ENCODE measurements at regions not wholly inside any gene's neighbourhood (a gene's known extent, or its start where the extent isn't known, plus 50 kb on each side); places are given as distances from the start of the nearest gene placed in this dataset.
"Not testable (repeated sequence)": the region's sequence is repeated elsewhere in the genome, so short reads cannot be mapped to it uniquely, and the experiment has no call there.

DNA sequence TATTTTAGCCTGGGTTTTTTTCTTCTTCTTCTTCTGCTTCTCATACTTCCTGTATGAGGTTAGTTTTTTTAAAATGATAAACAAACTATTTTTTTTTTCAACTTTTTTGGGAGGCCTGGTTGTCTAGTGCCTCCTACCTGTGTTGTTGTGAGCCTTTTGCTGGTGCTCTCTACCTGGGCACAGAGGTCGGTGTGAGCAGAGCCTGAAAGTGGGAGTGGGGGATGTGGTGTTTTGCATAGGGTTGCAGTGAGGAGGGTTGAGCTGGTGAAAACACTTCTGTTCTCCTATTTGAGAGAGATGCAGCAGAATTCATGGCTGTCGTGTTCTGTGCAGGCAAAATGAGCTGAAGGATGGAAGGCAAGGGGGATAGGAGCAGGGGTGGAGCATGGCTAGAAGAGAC lies 232.7 kb upstream of the PLGLB2 start:
- not testable (repeated sequence) for DNase-seq (ENCODE audit: low spot score)

DNA sequence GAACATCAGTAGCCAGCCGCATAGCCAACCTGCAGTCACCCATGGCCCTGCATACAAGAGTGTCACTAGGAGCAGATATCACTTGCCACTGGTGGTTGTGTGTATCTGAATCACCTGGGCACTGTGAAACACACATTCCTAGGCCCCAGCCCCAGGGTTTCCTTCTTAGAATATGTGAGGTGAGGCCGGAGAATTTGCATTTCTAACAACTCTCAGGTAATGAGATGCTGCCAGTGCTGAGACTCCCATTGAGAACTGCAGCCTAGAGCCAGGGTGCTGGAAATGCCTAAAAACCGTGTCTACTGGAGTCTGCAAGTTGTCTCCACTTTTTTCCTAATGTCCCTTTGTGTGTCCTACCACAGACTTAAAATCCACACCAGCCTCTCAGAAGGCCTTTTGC lies 232.0 kb upstream of the PLGLB2 start:
- DNase-seq (ENCODE audit: low spot score): not testable (repeated sequence)

DNA sequence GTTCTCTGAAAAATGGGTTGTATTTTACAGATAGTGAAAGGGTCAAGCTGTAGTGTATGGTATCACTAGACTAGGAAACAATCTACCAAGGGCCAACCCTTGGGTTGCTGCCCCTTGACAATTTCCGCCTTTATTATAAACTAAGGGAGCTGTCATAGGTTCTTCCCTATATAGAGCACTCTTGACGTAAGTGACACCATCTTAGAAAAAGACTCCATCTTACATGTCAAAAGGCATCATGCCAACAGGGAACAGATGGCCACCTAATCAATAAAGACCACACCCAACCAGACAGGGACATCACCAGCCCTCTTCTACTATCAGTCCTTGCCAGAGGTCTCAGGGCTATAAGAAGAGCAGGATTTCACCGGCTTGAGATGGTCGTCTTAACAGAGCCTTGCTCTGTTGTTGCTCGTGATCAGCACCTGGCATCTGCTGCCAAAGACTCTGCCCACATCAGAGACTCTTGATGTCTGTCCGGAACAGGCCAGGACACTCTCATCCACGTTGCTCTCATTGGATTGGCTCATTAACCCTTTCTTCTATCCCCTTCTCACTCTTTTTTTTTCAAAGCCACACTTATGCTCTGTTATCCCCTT lies 231.4 kb upstream of the PLGLB2 start:
- DNase-seq (ENCODE audit: low spot score): not testable (repeated sequence)

DNA sequence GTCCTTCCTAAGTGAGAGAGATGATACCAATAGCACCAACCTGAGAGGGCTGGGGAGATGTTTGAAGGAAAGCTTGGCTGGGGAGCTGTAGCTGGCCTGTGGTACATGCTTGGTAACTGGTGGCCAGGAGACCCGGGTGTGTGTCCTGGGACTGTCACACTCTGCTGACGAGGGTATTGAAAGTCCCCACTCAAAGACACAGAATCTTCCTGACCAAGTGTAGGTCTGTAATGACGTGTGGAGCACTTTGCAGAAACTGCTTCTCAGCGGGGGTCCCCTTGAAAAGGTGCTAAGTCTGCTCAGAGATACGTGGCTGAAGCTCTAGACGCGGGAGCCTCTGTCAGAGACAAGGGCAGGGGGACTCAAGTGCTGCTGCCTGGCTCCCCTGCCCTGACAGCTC lies 230.4 kb upstream of the PLGLB2 start:
- DNase-seq (ENCODE audit: low spot score): not testable (repeated sequence)

DNA sequence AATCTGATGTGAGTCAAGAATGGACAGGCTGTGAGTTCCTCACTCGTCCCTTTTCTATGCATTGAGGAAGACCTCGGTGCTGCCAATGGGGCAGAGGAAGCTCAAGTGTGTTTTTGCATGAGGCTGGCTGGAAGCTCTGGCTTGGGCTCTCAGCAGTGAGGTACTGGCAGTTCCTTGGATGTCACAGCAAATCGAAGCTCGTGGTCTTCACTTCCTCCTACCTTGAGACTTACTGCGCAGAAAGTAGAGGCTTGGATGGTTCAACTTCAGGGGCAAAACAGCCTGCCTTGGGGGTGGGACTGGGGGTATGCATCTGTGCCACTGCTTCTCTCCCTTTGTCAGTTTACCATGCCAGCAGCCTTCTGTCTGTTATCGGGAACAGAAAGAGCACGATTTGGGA lies 229.8 kb upstream of the PLGLB2 start:
- not testable (repeated sequence) for DNase-seq (ENCODE audit: low spot score)

DNA sequence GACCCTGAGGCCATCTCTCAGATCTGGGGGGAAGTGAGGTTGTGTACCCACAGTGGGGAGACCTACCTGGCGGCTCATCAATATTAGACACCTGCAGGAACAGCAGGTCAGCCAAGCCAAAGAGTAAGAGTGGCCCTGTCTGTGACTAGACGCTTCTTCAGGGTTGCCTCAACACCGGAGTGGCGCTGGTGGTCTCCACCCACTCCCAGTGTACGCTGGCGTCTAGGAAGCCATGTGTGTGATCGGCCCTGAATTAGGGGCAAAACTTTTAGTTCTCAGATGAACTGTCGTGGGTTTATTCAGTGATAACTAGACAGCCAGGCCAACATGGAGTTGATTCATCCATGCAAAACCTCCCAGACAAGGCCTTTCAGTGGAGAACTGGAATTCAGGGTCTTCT lies 229.3 kb upstream of the PLGLB2 start:
- not testable (repeated sequence) for DNase-seq (ENCODE audit: low spot score)

DNA sequence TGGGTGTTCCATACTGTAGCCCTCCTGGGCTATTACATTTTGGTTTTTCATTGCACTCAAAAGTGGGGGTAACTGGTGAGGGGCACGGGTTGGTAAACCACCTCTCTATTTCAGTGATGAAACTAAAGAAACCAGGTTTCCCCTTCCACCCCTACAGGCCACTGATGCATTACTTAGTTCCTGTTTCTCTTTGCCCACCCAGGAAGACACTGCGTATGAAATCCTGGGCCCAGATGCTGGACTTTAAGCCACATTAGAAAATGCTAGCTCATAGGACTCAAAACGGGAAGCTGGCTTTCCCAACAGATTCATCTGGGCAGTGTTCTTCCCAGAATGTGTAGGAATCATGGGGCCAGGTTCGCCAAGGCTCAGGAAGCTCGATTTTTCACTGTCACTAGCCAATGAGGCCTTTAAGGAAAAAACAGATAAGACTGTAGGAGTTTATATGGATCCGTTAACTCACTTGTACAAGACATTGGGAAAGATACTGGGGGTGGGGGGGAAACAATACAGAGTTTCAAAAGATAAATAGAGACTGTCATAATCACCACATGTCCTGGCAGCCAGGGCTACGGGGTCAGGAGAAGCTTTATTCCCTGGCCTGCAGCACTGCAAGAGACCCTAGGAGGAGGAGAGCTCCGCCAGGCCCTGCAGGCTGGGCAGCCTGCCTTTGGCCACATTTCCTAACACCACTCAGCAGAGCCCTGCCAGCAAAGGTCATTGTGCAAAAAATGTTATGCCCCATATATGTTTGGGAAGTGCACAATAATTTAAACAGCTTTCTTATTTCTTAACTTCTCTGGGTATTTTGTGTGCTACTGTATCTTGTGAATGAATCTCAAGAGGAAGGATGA lies 228.5 kb upstream of the PLGLB2 start:
- not testable (repeated sequence) for DNase-seq (ENCODE audit: low spot score)

DNA sequence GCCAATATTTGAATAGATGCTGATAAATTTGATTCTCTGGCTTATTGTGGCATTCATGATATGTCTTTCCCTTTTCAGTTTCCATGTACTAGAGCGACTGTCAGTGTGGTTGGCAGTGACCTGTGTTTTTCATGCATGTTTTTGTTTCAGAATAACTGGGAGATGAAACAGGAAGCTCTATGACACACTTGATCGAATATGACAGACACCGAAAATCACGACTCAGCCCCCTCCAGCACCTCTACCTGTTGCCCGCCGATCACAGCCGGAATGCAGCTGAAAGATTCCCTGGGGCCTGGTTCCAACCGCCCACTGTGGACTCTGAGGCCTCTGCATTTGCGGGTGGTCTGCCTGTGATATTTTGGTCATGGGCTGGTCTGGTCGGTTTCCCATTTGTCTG lies 226.8 kb upstream of the PLGLB2 start:
- DNase-seq (ENCODE audit: low spot score): not testable (repeated sequence)

DNA sequence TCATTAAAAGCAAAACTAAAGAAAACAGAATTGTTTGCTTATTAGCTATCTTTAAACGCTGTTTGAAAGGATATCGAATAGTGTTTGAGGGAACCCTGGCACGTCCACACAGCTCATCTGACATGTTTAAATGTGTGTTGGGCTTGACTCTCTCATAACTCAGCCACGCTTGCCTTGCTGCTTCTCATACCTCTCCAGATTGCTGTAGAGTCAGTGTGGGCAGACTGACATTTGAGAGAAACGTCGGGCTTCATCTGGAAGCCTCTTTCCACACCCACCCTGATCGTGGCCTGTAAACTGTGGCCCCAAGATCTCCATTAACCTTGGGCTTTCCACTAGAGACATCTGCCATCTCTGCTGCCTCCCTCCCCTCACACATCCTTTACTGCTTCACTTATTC lies 226.4 kb upstream of the PLGLB2 start:
- not testable (repeated sequence) for DNase-seq (ENCODE audit: low spot score)

DNA sequence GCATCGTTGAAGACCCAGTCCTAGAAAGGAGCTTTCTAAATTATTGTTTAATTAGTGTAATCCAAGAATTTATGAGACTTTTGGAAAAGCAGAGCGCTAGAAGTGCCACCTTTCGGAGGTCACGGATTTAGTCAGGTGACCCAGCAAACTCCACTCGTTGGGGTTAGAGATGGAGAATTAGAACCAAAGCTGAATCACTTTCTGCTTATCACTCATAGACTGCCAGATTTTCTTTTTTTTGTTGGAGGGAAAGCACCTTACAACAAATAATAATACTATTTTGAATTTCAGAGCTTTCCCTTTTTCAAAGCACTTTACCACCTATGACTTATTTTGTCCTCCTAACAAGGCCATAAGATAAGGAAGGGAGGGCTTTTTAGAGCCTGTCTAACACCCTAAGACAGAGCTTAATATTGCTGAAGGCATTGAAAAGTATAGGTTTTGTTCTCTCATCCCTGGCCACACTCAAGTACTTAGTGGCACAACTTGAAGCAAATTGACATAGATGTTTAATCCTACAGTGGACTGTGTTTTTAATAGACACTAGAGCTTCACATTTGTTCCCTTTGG lies 223.2 kb upstream of the PLGLB2 start:
- not testable (repeated sequence) for DNase-seq (ENCODE audit: low spot score)

DNA sequence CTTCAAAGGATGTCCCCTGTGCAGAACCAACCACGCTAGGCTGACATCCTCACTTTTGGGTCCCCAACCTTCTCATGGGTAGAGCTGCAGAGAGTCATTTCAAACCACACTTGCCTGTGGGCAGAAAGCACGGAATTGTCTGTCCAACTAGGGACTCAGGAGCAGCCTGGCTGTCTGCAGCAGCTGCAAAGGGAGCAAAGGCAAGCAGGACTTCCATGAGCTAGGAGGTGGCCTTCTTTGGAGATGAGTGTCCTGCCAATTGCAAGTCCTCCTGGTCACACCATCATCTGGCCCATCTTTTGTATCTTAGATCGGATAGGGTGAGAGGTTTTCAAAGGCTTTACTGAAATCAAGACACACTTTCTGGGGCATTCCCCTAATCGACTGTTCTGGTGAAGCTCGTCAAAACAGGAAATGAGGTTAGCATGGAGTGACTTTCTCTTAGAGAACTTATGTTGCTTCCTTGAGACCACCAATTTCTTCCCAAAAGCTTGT lies 222.3 kb upstream of the PLGLB2 start:
- DNase-seq (ENCODE audit: low spot score): not testable (repeated sequence)

DNA sequence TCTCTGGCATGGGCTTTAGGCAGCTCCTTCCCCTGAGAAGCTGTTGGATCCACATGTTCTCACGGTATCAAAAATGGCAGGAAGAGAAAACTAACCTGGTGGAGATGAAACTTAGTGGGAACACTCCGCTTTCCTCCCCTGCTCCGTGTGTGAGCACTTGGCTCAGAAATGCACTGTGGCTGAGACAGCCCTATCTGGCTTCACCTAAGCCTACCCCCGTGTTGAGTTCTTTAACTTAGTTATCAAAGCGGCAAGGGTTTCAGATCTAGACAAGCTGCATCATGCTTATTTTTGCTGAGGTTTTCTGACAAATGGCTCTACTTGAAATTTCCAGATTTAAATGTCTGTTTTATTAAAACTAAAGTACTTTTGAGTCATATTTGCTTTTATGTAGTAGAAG lies 221.6 kb upstream of the PLGLB2 start:
- DNase-seq (ENCODE audit: low spot score): not testable (repeated sequence)

DNA sequence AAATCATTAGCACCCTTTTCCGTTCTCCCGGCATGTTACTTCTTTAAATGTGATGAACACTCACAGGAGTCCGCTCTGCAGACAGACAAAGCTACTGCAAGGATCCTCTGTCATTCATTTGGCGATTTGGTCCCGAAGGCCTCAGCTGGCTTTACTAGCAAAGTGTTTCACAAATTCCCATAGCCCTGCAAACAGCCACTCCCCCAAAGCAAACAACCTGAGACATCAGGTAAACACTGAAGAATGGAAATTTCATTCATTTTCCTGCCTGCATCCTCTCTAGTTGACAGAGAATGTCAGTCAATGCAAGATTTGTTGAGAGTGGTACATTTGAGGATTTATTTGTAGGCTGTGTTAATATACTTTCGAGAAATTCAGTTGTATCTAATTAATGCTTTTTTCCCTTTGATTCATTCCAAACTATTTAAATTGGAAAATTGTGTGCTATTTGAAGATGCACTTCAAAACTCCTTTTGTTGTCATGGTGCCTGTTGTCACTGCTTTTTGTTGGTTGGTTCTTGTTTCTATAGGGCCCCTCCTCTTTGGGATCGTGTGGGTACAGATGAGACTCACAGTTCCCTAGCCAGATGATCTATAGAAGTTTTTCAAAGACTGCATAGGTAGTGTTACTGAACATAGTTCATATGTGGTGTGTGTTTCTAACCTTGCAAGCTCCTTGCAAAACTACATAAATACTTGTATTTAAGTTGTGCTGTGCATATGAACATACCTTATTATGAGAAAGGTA lies 215.7 kb upstream of the PLGLB2 start:
- not testable (repeated sequence) for DNase-seq (ENCODE audit: low spot score)

DNA sequence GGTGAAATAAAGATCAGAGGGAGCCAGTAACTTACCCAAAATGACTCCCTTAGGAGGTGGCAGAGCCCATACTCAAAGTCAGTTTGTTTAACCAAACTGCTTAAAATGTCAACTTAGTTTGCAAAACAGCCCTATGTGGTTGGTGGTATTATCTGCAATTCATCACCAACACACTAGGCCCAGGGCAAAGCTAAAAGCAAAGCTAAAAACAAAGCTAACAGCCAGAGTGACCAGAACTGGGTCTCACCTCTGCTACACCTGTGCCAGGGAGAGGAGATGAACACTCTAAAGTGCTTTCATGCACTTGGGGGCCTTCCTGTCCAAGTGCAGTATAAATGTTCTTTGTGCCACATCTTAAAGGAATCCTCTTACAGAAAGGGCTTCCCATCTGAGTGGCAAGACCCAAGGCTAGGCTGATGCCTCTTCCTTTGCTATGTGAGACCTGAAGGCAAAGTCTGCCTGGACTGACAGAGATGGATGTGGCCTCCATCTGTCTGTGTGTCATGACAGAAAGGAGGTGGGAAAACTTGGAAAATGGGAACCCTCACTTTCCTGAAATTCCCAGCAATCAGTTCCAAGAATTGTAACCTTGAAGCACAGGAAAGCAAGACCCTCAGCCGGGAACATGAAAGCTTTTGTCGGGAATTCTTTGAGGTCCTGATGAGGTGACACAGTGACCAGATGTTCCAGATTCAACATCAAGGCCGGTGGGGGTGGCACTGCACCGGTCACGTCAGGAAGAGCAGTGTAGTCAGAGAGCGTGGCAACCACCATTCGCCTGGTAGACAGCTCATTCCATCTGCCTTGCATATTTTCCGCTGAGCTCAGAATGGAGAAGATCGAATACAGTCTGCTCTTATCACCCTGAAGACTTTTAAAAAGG lies 214.3 kb upstream of the PLGLB2 start:
- DNase-seq (ENCODE audit: low spot score): not testable (repeated sequence)

DNA sequence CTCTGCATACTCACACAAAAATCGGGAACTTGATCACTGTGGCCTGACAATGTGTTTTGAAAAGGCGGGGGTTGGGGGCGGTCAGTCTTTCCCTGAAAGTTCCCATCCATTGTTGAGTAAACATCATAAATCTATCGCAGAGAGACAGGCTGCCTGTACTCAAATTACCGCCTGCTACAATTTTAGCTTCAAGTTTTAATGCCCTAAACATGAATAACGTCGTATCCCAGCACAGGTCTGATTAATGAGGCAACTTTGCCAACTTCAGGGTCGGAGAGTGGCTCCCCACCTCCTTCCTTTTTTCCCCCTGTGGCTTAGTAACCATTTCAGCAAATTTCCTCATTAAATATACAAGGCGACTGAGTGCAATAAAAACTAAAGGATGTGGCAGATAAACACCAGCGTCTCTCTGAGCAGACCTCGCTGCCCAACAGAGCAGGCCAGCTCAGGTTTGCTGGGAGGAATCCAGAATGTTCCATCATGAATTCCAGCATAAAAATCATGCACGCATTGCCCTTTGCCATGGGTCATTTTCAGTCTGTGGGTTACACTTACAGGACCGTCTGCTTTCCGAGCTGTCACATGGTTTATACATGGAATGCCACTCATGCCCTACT lies 213.5 kb upstream of the PLGLB2 start:
- not testable (repeated sequence) for DNase-seq (ENCODE audit: low spot score)

DNA sequence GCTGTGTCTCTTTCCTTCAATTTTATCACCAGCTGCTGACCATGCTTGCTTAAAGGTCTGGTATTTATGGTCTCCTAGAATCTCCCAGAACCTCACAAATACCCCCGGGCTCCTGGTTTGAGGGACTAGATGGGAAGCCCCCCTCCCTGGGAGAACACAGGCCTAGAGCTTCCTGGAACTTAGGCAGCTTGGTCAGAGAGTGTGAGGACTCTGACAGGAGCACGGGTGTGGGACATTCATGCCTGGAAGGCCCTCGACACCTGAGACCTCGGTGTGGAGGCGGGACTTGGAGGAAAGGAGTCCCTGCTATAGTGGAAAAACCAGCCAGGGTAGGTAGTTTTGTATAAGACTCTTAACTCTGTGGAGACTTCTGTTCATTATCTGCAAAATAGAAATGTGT lies 211.5 kb upstream of the PLGLB2 start:
- DNase-seq (ENCODE audit: low spot score): not testable (repeated sequence)

DNA sequence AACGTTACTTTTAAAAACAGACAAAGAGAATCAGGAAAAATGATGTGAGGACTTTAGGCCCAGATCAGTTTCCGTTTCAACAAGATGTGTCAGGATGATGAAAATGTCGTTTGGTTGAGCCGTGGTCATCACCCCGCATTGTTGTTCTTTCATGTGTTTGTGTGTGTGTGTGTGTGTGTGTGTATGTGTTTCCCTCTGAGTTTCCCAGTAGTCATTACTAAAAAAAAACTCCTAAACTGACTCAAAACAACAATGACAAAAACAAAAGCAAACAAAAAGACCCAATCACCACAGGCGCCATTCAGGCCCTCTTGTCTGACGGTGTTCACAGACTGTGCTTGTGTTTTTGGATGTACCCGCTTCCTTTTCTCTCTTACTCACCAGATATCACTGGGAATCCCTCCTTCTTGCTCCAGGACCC lies 210.6 kb upstream of the PLGLB2 start:
- not testable (repeated sequence) for DNase-seq (ENCODE audit: low spot score)

DNA sequence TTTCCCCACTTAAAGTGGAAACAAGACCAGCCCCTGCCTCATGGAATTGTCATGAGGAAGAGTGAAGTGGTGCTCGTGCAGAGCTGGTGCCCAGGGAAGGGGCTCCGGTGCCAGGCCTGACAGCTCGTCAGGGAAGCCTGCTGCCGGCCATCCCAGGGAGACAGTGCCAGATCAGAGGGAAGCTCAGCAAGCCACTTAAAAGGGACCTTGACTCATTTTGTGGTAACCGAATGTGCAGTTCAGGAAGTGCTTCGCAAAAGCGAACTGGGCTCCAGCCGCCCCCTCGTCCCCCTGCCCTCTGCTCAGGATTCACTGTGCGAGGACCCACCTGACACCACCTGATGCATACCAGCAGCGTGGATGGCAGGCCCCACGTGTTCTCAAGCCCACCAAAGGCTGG lies 209.6 kb upstream of the PLGLB2 start:
- DNase-seq (ENCODE audit: low spot score): not testable (repeated sequence)

DNA sequence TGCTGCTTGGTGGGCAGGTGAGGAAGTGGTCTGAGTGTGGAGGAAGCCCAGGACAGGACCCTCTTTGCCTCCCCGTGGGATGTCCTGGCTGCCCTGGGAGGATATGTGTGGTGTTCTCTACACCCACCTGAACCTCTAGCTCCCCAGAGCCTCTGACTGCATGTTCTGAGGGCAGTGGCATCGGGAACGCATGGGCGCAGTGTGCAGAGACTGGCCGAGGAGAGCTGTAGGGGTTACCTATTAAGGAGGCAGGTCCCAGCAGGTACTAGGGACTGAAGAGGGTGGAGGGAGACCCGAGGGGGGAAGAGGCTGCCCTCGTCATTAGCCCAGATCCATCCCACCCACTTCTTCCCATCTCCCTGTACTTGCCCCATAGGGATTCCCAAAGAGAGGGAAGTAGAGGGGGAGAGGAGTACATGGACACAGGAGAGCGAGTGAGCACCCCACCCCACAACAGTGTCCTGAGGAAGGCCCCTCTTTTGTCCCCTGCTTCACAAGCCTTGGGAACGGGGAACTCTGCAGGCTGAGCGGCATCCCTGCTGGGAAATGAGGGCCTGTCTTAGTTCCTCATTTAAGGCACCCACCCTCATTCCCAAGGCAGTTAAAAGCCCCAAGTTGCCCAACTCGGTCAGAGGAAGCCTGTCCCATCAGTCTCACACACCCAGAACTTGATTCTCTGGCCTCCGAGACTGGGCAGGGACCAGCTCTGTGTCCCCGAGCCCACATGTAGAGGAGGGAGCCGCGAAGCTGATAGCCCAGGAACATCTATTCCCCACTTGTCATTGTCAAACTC lies 208.5 kb upstream of the PLGLB2 start:
- not testable (repeated sequence) for DNase-seq (ENCODE audit: low spot score)

DNA sequence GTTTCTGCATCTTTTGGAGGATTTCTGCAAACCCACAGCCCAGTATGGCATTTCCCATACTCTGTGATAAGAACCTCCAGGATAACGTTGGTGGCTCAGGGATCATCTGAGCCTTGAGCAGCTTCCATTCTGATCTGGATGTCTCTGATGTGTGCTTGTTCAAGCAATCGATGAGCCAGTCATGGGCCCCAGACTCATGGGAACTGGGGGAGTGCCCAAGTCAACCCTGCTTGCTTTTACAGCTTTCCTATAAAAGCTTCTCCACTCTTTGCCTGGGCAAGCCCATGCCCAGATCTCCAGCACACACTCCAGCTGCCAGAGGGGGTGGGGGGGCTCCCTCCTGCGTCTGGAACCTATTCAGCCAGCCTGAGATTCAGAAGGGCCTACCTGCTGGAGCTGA lies 207.6 kb upstream of the PLGLB2 start:
- not testable (repeated sequence) for DNase-seq (ENCODE audit: low spot score)
